Activated CD8-positive, alpha-beta memory T cell treated with anti-CD3 and anti-CD28 coated beads, Interleukin-2, amount 50 U/mL, for 48 hours (primary cell): ENCODE measurements at regions not wholly inside any gene's neighbourhood (a gene's known extent, or its start where the extent isn't known, plus 50 kb on each side); places are given as distances from the start of the nearest gene placed in this dataset.

ENCODE experiments used
- DNase-seq: peaks from one replicate; pipeline ENCODE4 v3.0.0-alpha.2; 2020

- DNase-seq = no peak
Observed at GRCh38 chr20:52921340-52921739, 50.8 kb upstream of the TSHZ2 start.

GRCh38 chr20:52918311-52918710 is 53.8 kb upstream of the TSHZ2 start:
- DNase-seq = no peak

- DNase-seq = no peak
Observed at GRCh38 chr20:52915564-52915963, 56.6 kb upstream of the TSHZ2 start.

- DNase-seq = no peak
Observed at GRCh38 chr20:52914870-52915269, 57.3 kb upstream of the TSHZ2 start.

GRCh38 chr20:52913650-52914387 is 58.3 kb upstream of the TSHZ2 start:
- DNase-seq = no peak

GRCh38 chr20:52905241-52905994 is 66.7 kb upstream of the TSHZ2 start:
- DNase-seq = no peak

- no peak for DNase-seq
Observed at GRCh38 chr20:52904837-52905236, 67.3 kb upstream of the TSHZ2 start.

- no peak for DNase-seq
Observed at GRCh38 chr20:52899041-52899608, 73.0 kb upstream of the TSHZ2 start.

- DNase-seq = no peak
Observed at GRCh38 chr20:52896348-52896747, 75.8 kb upstream of the TSHZ2 start.

GRCh38 chr20:52895701-52896100 is 76.5 kb upstream of the TSHZ2 start:
- no peak for DNase-seq

- DNase-seq = no peak
Observed at GRCh38 chr20:52895235-52895634, 76.9 kb upstream of the TSHZ2 start.

GRCh38 chr20:52893498-52893897 is 78.7 kb upstream of the TSHZ2 start:
- DNase-seq = no peak

GRCh38 chr20:52892023-52892422 is 80.1 kb upstream of the TSHZ2 start:
- DNase-seq = no peak

- DNase-seq = no peak
Observed at GRCh38 chr20:52890130-52890529, 82.0 kb upstream of the TSHZ2 start.

- no peak for DNase-seq
Observed at GRCh38 chr20:52889225-52889624, 82.9 kb upstream of the TSHZ2 start.

- DNase-seq = no peak
Observed at GRCh38 chr20:52888096-52888495, 84.1 kb upstream of the TSHZ2 start.

- DNase-seq = no peak
Observed at GRCh38 chr20:52880997-52881396, 91.2 kb upstream of the TSHZ2 start.

- no peak for DNase-seq
Observed at GRCh38 chr20:52880259-52880658, 91.9 kb upstream of the TSHZ2 start.

GRCh38 chr20:52874241-52874640 is 97.9 kb upstream of the TSHZ2 start:
- no peak for DNase-seq

- no peak for DNase-seq
Observed at GRCh38 chr20:52869698-52870501, 102.3 kb upstream of the TSHZ2 start.

- no peak for DNase-seq
Observed at GRCh38 chr20:52869276-52869675, 102.9 kb upstream of the TSHZ2 start.

- DNase-seq = no peak
Observed at GRCh38 chr20:52867305-52867704, 104.9 kb upstream of the TSHZ2 start.

- DNase-seq = no peak
Observed at GRCh38 chr20:52864916-52865605, 107.1 kb upstream of the TSHZ2 start.
